ENCODE measurements at regions not wholly inside any gene's neighbourhood (a gene's known extent, or its start where the extent isn't known, plus 50 kb on each side); places are given as distances from the start of the nearest gene placed in this dataset.
"Not testable (repeated sequence)": the region's sequence is repeated elsewhere in the genome, so short reads cannot be mapped to it uniquely, and the experiment has no call there.

DNA sequence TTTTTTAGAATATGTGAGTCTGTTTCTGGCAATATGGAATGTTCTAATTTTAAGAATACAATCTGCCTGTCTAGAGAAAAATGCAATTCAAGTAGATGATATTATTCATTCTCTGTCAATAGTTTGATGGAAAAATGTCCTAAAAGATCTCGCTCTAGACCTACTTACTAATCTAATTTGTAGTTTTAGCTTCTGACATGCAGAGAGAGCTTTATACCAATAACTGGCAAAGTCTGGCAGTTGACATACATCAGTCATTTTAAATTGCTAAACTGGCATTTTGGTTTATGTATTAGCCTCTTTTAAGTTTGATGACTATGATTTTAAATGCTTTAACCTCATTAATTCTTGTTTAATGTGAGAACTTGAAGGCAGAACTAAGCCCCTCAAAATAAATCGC is 355.0 kb upstream of the CDH10 start:
- DNase-seq, result no peak

DNA sequence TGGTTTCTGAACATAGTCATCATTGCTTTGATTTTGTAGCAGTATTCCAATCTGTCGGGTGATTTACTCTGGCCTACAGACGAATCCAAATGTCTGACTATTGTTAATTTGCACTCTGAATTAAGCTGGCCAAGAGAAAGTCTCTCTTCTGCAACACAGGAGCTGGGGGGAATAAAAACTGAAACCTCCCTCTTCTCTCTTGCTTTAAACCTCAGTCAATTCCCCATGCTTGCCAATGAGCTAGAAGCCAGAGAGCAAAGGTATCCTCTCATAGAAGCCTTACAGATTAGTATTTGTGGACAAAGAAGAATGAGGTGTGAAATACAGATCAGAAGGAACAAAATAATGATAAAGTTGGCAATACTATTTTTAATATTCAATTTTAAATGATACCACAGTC is 353.9 kb upstream of the CDH10 start:
- no peak for DNase-seq

DNA sequence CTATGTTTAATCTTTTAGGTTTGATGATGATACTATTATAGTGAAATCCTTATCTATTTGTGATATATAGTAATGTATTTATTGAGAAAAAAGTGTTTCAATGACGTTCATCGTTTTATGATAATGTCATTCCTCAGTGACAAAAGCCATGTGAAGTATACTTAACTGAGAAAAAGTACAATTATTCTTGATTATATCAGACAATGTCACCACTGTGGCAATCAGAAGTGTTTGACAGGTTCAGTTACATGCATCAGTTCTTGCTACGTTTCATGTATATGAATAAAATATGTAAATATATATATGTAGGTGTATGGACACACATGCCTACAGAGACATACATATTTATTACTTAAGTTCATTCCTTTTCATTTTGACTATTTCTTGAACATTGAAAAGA is 341.5 kb upstream of the CDH10 start:
- DNase-seq, result no peak

DNA sequence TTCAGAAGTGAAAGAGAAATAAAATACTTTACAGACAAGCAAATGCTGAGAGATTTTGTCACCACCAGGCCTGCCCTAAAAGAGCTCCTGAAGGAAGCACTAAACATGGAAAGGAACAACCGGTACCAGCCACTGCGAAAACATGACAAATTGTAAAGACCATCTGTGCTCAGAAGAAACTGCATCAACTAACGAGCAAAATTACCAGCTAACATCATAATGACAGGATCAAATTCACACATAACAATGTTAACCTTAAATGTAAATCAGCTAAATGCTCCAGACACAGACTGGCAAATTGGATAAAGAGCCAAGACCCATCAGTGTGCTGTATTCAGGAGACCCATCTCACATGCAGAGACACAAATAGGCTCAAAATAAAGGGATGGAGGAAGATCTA is 333.8 kb upstream of the CDH10 start:
- DNase-seq, result not testable (repeated sequence)

DNA sequence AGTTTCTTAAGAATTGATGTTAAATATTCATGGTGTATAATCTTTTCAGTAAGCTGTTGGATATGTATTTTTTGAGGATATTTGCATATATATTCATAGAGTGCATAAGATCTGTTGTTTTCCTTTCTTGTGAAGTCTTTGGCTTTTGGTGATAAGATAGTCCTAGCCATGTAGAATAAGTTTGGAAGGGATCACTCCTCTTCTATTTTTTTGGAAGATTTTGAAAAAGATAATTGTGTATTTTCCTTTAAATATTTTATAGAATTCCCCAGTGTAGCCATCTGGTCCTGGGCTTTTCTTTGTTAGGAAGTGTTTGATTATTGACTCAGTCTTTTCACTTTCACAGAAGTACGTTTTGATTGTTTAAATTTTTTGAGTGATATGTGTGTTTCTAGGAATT is 318.8 kb upstream of the CDH10 start:
- DNase-seq, result no peak

DNA sequence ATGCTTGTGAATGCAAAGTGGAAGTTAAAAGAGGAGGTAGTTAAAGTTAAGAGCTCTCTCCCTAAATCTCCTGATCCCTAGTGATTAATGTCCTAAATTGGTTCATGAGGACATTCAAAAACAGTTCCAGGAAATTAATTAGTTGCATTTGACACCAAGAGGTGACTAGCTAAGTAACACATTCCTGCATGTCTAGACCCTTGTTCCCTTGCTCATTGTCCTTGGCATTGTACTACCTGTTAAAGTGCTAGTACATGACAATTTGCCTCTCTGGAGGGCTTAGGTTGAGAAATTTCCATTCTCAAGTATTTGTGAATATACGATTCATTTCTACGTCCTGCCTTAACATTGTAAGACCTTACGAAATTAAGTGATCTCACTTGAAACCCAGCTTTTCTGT is 278.6 kb upstream of the CDH10 start:
- no peak for DNase-seq

DNA sequence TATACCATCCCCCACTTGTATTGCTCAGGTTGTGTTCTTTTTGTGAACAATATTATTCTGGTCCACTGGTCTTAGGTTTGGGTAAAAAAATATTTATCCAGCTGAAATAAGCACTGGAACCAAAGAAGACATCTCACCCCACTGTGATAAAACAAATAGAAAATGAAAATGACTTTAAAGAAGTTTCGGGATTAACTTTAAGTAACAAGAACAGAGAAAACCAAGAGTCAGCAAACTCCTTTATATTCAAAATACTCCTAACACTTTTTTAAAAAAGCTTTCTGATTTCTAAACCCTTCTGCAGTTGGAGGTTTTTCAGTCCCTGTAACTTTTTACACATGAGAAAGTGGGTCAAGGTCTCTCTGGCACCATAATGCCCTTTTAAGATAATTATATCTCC is 273.9 kb upstream of the CDH10 start:
- DNase-seq, result no peak

DNA sequence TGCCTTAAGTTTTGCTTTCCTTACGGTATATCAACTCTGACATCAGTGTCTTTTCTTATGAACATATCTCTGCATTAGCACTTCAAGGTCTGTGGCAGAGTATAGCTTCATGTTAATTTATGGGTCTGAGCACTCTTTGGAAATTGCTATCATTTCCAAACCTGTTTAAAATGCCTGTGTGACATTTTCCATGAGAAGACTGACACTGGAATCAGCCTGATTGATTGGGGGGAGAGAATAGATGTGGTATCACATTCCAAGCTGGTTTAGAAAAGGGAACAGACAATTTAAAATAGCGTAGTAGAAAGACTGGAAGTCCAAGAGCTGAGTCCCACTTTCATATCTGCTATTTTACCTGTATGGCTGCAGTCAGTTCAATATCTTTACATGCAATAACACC is 272.1 kb upstream of the CDH10 start:
- DNase-seq, result no peak

DNA sequence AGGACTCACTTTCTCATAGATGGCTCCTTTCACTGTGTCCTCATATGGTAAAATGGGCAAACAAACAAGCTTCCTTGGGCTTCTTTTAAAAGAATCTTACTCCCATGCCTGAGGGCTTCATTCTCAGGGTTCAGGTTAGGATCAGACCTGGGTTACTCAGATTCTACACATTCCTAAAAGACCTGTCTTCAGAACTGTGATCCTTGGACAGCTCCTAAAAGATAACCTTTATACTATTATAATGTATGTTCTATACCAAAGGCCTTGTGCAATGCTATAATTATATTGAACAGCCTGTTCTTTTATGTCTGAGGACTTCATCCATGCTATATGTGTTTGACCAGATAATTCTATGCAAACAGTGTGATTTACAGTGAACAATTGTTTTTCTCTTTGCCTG is 264.4 kb upstream of the CDH10 start:
- DNase-seq, result no peak

DNA sequence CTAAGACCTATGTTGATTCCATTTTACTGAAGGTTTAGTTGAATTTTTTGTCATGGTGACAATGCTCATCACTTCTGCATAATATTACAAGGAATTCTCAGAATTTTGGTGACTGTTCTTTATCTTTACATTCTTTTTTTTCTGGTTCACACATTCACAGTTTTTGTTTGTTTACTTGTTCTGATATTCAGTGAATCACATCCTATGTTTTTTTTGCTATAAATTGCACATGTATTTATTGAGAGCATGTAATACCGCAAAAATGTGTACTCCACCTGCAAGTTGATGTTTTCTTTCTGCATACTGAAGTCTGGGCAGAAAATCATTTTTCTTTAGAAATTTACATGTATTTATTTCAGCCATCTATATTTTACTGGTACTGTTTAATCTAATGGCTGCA is 261.9 kb upstream of the CDH10 start:
- DNase-seq, result no peak

DNA sequence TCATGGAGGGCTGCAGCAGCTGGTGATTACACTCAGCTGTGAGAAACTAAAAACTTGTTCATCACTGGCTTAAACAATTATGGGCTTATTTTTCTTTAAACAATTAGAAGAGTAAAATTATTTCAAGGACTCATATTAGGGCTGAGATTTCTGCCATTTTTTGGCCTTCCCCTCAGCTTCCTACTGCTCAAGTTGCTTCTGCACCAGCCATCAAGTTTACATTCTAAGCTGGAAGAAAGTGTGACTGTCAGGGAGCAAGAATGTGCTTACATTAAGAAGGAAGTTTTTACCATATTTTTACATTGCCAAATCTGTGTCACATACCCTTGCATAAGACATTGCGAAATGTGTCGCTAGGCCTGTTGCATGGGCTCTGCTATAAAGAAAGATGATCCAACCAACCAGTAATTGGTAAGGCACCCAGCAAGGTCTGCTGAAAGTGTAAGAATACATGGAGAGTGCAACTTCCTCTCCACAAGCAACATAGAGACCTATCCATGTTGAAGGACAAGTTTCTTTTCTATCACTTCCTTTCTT is 260.3 kb upstream of the CDH10 start:
- peak in 1 of 2 experiments; percentile 13 for DNase-seq

DNA sequence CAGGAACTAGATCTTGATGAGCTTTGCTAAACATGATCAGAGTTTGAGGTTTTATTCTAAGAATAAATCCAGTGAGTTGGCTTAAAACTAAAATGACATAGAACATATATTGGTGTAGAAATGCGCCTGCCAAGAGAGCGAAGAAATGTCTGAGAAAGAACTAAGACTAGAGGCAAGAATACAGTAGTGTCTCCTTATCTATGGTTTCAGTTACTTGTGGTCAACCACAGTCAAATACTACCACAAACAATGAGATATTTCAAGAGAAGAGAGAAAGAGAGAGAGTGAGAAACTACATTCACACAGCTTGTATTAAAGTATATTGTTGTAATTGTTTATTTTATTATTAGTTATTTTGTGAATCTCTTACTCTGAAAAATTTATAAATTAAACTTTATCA is 254.4 kb upstream of the CDH10 start:
- DNase-seq, result no peak

DNA sequence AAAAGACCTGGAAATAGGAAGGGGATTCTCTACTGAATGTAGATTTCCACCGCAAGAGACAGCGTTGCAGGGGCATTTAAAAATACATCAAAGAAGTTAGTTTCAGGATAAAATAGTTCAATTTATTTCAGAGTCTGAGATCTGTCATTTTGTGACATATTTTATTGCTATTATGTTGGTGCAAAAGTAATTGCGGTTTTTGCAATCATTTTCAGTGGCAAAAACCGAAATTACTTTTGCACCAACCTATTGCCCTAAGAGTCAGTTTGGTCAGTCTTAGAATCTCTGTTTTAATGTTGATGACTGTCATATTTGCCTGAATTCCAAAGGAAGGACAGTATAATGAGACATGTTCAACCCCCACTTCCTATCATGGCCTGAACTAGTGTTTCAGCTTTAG is 219.5 kb upstream of the CDH10 start:
- DNase-seq, result no peak

DNA sequence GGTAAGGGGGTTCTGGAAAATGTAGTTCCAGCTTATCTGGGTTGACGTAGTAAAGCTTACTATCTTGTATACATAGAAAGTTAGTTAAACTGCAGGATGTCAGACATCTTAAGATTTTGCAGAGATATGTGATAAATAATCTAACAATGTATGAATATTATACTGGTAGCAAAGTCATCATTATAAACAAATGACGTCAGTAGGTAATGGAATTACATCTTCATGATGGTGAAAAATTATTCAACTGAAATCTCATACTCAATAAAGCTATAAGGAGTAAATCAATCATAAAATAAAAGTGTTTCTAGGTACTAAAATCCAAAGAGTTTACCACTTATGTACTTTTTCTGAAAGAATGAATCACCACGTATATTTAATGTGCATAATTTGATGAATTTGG is 217.3 kb upstream of the CDH10 start:
- DNase-seq, result no peak

DNA sequence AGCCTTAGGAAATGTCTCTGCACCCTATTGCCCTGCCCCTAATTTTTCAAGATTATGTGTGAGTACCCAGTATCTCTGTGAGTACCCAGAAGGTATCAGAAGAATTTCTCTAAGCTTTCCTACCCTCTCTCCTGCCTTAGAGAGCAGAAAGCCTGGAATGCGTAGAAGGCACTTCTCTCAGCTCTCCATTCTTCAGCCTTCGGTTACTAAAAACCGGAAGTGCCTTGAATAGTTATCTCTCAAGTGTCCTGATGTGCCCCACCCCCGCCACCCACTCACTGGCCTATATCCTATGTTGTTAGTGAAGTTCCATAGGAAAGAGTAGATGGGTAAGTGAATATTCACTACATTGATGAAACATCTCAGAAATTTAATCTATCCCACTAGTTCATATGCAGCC is 210.7 kb upstream of the CDH10 start:
- no peak for DNase-seq

DNA sequence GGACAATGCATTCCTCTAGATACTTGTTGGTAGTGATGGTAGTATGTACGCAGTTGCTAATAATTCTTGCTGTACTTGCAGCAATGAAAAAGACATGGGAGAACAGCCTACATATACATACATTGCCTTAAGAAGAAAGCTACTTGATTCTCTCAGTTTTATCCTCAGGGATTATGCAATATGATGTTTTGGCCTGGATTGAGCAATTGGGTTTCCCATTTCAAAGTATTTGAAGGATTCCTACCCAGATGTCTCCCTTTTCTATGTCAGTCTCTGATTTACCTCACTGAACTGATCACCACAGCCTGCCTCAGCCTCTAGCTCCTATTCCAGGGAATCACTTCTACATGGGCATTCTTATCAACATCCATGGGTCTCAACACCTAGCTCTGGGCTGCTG is 210.1 kb upstream of the CDH10 start:
- DNase-seq, result no peak

DNA sequence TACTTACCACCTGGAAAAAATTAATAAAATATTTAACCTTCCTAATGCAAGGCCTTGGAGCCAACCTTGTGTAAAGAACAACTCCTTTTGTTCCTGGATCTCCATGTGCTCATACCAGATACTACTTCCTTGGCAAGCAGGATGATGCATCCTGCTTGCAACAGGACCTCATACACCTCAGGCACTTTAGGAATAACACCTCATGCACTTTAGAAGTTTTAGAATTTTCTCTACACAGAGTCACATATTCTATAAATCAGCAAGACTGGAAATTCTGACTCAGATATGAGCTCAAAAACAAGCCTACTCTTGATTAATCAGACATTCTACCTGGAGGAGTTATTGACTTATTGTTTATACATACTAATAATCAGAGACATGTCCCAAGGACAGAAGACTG is 209.6 kb upstream of the CDH10 start:
- no peak for DNase-seq

DNA sequence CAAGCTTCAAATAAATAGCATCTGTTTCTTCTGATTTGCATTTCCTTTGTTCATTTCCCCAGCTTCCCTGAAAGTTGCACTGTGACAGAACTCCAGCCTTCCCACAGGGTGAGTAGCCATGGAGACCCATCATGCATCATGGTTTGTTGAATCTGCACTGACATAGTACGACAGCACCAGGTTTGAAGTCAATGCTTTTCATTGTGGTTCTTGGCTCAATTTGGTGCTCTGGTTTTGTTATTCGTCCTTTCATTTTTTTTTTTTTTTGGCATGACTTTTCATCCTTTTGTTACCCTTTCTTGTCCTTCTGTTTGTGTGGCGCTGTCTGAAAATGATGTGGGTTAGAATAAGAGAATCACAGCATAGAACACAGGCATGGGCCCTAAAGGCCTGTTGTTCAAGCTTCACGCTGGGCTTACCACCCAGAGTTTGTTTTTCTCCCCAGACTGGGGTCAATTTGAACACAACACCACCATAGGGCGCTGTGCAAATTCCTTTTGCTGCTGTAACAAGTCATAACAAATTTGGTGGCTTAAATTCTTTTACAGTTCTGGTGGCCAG is 206.2 kb upstream of the CDH10 start:
- no peak for DNase-seq

DNA sequence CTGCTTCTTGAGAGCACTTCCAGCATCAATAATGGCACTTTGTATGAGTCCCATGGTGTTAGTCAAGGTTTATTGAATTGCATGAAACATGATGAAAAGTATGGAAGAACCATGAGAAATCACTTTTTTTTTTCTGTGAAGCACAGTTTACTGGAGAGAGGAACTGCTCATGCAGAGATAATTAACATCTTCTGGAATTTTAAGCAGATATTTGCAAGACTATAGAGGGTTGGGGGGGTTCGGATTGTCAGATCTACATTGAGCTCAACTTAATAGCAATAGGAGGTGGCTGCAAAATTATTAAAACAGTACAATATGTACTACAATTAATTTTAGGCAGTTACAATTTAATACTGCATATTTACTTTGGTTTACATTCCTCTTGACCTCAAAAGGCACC is 204.4 kb upstream of the CDH10 start:
- DNase-seq, result no peak

DNA sequence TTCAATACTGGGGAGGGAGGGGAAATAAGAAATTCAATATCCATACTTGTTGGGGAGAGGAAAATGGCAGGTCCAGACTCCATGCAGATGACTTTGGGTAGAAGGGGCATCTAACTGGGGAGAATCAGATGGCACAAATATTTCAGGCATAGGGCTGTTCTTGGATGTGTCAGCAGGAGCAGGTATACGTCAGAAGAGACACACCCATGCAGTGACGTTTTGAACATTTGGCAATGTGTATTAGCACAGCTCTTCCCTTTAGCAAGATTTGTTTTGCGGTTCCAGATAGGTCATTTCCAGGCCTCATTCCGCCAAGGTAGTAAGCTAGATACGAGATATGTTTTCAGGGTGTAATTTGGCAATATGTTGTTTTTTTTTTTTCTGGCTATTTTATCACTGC is 187.2 kb upstream of the CDH10 start:
- peak in 1 of 2 experiments; percentile 54 for DNase-seq

DNA sequence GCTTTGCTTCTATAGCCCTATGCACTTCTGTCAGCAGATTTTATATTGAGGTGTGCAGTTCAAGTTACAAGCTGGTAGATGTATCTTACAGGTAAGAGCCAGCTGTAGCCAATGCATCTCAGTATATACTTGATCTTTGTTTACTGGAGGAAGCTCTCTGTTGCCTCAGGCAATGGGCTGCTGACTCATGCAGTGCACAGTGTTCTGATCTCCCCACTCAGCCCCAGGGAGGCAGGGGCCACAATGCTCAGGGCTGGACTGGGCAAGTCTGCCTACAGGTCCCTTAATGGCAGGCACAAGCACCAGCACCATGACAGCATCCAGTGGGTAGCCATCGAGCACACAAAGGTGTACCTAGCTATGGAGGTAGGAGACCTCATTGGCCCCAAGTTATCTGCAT is 178.8 kb upstream of the CDH10 start:
- DNase-seq, result no peak

DNA sequence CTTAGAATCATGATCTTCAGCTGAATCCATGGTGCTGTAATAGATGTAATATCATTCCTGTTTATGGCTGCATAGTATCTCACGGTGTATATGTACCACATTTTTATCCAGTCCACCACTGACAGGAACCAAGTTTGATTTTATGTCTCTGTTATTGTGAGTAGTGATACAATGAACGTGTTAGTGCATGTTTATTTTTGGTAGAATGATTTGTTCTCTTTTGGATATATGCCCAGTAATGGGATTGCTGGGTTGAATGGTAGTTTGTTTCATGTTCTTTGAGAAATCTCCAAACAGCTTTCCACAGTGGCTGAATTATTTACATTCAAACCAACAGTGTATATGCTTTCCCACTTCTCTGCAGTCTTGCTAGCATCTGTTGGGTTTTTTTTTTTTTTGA is 175.1 kb upstream of the CDH10 start:
- DNase-seq, result no peak

DNA sequence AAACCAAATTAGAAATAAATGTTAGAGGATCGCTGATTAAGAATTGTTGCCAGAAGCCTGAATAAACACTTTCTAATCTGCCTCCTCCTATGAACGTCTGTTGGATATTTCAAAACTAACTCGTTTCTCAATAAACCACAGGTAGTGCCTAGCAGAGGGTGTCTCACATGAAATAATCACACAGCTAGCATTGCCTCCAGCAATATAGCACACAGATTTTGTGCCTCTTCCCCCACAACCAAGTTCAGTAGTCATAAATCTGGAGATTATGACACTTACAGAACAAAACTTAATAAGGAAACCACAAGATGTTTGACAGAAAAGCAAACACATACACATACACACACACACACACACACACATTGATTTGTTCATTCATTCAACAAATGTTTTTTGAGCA is 173.2 kb upstream of the CDH10 start:
- no peak for DNase-seq

DNA sequence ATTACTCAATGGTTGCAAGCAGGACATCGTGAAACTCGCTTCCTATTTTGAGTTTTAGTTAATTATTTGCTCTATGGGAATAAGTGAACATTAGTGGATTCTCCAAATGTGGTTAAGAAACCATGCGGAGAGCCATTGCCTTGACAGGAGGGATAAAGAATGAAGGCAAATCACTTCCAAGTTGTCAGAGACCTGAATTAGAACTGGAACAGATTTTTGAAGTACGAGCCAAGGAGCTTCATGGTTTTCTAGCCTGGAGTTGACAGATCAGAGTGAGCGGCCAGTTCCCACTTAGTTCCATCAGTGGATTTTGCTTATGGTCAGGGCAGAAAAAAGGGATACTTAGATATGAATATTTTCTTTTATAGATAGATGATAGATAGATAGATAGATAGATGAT is 171.4 kb upstream of the CDH10 start:
- no peak for DNase-seq

DNA sequence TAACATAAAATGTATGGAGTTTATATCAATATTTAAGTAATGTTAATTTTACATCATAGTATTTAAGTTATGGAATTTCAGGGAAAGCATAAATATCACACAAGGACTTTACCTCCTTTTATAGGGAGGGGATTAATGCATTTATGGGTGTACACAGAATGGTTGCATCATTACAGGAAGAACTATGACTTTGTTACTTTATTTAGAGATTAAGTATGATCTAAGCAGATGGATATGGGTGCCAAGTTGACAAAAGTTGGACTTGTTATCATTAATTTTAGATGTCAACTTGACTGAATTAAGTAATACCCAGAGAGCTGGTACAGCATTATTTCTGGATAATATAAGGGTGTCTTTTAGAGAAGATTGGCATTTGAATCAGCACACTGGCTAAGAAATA is 160.5 kb upstream of the CDH10 start:
- DNase-seq, result no peak

DNA sequence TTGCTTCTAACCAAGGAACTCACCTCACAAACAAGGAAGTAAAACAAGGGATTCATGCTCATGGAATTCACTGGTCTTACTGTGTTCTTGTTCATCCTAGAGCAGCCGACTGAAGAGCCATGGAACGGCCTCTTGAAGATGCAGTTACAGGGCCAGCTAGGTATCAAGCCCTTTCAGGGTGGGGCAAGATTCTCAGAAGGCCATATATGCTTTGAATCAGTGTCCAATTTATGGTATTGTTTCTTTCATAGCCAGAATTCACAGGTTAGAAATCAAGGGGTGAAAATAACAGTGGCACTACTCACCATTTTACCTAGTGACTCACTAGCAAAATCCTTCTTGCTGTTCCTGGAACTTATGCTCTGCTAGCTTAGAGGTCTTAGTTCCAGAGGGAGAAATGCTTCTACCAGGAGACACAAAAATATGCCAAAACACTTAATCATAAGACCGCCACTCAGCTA is 159.5 kb upstream of the CDH10 start:
- no peak for DNase-seq

Measured in NCI-H524 (cell line).